ENCODE measurements at regions not wholly inside any gene's neighbourhood (a gene's known extent, or its start where the extent isn't known, plus 50 kb on each side); places are given as distances from the start of the nearest gene placed in this dataset.
"Not testable (repeated sequence)": the region's sequence is repeated elsewhere in the genome, so short reads cannot be mapped to it uniquely, and the experiment has no call there.

- no peak for DNase-seq
Observed at GRCh38 chr16:75837681-75838080, 111.4 kb upstream of the CPHXL start.

- DNase-seq = no peak
Observed at GRCh38 chr16:75841517-75841916, 115.2 kb upstream of the CPHXL start.

- no peak for DNase-seq
Observed at GRCh38 chr16:75847172-75847571, 120.9 kb upstream of the CPHXL start.

- no peak for DNase-seq
Observed at GRCh38 chr16:75854152-75854551, 127.9 kb upstream of the CPHXL start.

- no peak for DNase-seq
Observed at GRCh38 chr16:75860326-75861053, 134.2 kb upstream of the CPHXL start.

GRCh38 chr16:75861311-75862097 is 135.2 kb upstream of the CPHXL start:
- DNase-seq = no peak

- no peak for DNase-seq
Observed at GRCh38 chr16:75862098-75862386, 135.8 kb upstream of the CPHXL start.

GRCh38 chr16:75864243-75864642 is 138.0 kb upstream of the CPHXL start:
- DNase-seq = no peak

- no peak for DNase-seq
Observed at GRCh38 chr16:75865736-75866135, 139.4 kb upstream of the CPHXL start.

- no peak for DNase-seq
Observed at GRCh38 chr16:75868636-75869632, 142.6 kb upstream of the CPHXL start.

- not testable (repeated sequence) for DNase-seq
Observed at GRCh38 chr16:75881280-75881679, 155.0 kb upstream of the CPHXL start.

GRCh38 chr16:75899163-75899562 is 172.9 kb upstream of the CPHXL start:
- no peak for DNase-seq

GRCh38 chr16:75908331-75909117 is 182.2 kb upstream of the CPHXL start:
- no peak for DNase-seq

- DNase-seq = no peak
Observed at GRCh38 chr16:75909746-75910145, 183.5 kb upstream of the CPHXL start.

- no peak for DNase-seq
Observed at GRCh38 chr16:75911896-75912295, 185.6 kb upstream of the CPHXL start.

GRCh38 chr16:75913958-75914357 is 187.7 kb upstream of the CPHXL start:
- no peak for DNase-seq

- no peak for DNase-seq
Observed at GRCh38 chr16:75916451-75916850, 190.2 kb upstream of the CPHXL start.

GRCh38 chr16:75918109-75918508 is 191.8 kb upstream of the CPHXL start:
- no peak for DNase-seq

- DNase-seq = no peak
Observed at GRCh38 chr16:75919664-75920063, 193.4 kb upstream of the CPHXL start.

- DNase-seq = no peak
Observed at GRCh38 chr16:75921281-75921680, 195.0 kb upstream of the CPHXL start.

- DNase-seq = no peak
Observed at GRCh38 chr16:75922250-75922649, 196.0 kb upstream of the CPHXL start.

GRCh38 chr16:75924397-75924796 is 198.1 kb upstream of the CPHXL start:
- no peak for DNase-seq

- no peak for DNase-seq
Observed at GRCh38 chr16:75927810-75928209, 201.5 kb upstream of the CPHXL start.
